ENCODE measurements at regions not wholly inside any gene's neighbourhood (a gene's known extent, or its start where the extent isn't known, plus 50 kb on each side); places are given as distances from the start of the nearest gene placed in this dataset.

DNA sequence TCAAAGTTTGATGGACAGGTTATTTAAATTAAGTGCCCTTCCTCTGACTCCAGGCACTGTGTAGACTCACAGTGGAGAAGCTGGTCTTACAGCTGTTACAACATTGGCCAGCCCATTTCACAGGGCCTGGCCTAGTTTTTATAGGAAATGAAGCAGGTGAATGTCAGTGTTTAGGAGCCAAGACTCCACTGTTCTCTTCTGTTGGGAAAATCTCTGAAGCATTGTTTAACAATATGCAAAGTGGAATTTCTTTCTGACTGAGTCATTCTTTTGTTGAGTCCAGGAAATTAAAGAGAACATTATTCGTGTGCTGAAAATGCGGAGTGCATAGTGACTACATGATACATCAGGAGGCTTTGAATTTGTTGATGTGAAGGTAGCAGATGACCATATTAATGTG is 64.7 kb downstream of the ARRDC4 start:
- no peak for DNase-seq (ENCODE audit: low read depth in 2 of 3, low spot score in 2 of 3)

DNA sequence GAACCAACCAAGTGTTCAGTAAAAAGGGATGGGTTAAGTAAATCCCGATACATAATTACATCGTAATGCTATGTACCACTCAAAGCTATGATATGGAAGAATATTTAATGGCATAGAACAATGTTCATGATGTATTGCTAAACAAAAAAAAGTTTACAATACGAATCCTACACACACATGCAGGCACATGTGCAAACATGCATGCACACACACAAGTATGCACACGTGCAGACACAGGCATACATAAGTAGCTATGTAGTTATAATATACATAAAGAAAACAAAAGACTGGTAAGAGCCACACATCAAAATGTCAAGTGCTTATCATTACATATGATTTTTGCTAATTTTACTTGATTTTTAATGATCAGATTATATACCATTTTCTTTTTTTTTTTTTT is 74.2 kb downstream of the ARRDC4 start:
- DNase-seq (ENCODE audit: low read depth in 2 of 3, low spot score in 2 of 3): no peak

- DNase-seq (ENCODE audit: low read depth in 2 of 3, low spot score in 2 of 3): no peak
Measured at GRCh38 chr15:98035134-98035533, 74.6 kb downstream of the ARRDC4 start.

DNA sequence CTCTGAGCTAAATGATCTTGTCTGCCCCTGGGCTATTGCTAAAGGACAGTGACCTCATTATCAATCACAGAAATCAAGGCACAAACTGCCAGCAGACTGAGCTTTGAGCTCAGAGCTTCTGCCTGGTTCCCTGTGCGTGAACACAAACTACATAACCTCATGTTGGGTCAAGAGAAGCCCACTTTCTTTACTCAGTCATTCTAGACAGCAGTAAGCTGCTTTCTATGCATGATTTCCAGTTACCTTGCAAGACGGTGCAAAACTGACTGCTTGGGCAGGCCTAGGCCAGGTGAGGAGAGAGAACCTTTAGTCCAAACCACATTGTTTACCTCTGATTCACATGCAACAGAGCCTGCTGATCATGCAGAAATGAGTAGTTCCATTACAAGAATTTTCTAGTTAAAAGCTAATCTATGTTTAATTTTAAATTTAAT is 75.1 kb downstream of the ARRDC4 start:
- DNase-seq (ENCODE audit: low read depth in 2 of 3, low spot score in 2 of 3): no peak

- DNase-seq (ENCODE audit: low read depth in 2 of 3, low spot score in 2 of 3): no peak
Measured at GRCh38 chr15:98039596-98039995, 79.1 kb downstream of the ARRDC4 start.

- no peak for DNase-seq (ENCODE audit: low read depth in 2 of 3, low spot score in 2 of 3)
Measured at GRCh38 chr15:98040146-98040545, 79.6 kb downstream of the ARRDC4 start.

GRCh38 chr15:98043160-98044014 is 82.9 kb downstream of the ARRDC4 start:
- no peak for DNase-seq (ENCODE audit: low read depth in 2 of 3, low spot score in 2 of 3)

DNA sequence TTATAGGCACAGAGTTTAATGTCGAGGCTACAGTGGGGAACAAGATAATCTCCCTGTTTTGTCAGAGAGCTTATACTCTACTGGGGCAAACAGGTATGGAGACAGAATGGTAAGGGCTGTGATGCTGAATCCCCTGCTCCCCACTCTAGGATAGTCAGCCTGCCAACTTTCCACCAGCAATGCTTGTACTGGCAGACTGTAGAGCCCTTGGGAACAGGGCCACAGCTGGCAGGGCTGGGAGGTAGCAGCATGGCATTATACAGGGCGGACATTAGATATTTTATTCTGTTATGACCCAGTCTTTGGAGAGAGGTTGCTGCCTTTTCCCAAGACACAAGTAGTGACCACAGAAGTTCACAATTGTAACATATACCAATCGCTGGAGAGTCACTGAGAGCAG is 91.2 kb downstream of the ARRDC4 start:
- no peak for DNase-seq (ENCODE audit: low read depth in 2 of 3, low spot score in 2 of 3)

- no peak for DNase-seq (ENCODE audit: low read depth in 2 of 3, low spot score in 2 of 3)
Measured at GRCh38 chr15:98057453-98057852, 97.0 kb downstream of the ARRDC4 start.

DNA sequence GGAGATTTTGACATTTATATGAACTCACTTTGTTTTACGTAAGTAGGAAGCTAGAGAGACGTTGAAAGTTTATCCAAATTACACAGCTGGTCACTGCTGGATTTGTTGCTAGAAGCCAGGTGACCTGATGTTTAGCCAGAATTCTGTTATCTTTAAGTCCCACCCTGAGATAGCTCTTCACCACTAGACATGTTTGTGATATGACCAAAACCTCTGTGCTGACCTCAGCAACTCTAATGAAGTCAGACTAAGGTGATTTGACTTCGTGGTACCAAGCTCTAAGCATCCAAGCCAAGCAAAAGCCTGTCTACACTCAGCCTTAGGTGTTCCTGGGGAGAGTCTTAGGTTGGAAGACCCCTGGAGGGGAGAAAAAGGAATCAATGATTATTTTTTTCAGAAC is 102.4 kb downstream of the ARRDC4 start:
- DNase-seq (ENCODE audit: low read depth in 2 of 3, low spot score in 2 of 3): no peak

GRCh38 chr15:98063315-98063714 is 102.8 kb downstream of the ARRDC4 start:
- DNase-seq (ENCODE audit: low read depth in 2 of 3, low spot score in 2 of 3): no peak

DNA sequence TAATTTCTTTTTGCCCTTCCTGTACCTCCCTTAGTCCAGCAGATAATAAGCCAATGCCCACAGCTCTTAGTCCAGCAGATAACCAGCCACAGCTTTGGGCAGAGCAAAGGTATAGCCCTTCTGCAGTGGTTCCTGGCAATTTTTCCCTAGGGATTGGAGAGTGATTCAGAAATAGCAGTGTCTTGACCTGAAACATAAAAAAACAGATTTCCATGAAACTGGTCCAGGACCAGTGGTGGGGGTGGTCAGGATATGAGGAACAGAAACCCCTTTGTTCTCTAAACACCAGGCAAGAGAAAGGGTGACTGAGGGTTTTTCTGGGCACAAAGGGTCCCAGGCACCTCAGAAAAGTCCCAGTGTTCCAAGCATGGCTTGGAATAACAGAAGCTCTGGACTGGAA is 103.4 kb downstream of the ARRDC4 start:
- DNase-seq (ENCODE audit: low read depth in 2 of 3, low spot score in 2 of 3): no peak

DNA sequence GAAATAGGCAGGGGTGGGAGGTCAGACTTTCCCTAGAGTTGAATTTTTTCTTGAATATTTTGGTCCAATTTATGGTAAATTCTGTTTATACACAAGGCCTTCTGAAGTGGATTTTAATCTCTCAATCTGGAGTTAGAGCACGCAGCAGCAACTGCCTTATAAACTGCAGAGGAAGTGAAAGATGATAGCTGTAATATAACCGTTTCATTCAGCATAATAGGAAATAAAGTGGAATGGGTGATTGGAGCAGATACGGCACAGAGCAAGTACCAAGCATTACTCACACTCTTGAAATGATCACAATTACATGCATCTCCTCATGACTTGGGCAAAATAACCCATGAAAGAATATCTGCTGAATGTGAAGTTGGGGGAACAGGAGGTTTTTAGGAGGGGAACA is 106.8 kb downstream of the ARRDC4 start:
- DNase-seq (ENCODE audit: low read depth in 2 of 3, low spot score in 2 of 3): no peak

GRCh38 chr15:98069256-98069655 is 108.8 kb downstream of the ARRDC4 start:
- no peak for DNase-seq (ENCODE audit: low read depth in 2 of 3, low spot score in 2 of 3)

GRCh38 chr15:98070137-98070536 is 109.6 kb downstream of the ARRDC4 start:
- no peak for DNase-seq (ENCODE audit: low read depth in 2 of 3, low spot score in 2 of 3)

DNA sequence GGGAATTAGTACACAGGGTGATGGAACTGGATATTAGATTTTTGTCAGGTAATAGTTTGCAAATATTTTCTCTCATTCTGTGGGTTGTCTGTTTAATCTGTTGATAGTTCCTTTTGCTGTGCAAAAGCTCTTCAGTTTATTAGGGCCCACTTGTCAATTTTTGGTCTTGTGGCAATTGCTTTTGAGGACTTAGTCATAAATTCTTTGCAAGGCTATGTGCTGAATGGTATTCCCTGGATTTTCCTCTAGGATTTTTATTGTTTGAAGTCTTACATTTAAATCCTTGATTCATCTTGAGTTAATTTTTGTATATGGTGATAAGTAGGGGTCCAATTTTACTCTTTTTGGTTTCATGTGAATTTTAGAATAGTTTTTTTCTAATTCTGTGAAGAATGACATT is 111.3 kb downstream of the ARRDC4 start:
- no peak for DNase-seq (ENCODE audit: low read depth in 2 of 3, low spot score in 2 of 3)

DNA sequence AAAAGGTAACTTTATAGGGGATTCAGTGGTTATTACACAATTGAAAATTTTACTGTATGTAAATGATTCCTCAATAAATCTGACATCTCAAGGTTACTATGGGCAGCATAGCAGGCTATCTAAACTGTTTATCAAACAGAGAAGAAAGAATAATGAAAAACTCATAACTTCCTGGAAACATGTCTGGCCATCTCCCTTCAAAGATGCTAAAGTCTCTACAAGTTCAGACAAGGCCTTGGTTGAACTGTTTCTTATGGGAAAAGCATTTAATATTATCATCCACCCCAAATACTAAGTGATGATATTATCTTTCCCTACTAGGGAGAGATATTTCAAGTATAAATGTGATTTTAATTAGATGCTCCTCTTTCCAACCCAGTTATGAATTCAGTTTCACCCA is 114.9 kb downstream of the ARRDC4 start:
- DNase-seq (ENCODE audit: low read depth in 2 of 3, low spot score in 2 of 3): no peak

DNA sequence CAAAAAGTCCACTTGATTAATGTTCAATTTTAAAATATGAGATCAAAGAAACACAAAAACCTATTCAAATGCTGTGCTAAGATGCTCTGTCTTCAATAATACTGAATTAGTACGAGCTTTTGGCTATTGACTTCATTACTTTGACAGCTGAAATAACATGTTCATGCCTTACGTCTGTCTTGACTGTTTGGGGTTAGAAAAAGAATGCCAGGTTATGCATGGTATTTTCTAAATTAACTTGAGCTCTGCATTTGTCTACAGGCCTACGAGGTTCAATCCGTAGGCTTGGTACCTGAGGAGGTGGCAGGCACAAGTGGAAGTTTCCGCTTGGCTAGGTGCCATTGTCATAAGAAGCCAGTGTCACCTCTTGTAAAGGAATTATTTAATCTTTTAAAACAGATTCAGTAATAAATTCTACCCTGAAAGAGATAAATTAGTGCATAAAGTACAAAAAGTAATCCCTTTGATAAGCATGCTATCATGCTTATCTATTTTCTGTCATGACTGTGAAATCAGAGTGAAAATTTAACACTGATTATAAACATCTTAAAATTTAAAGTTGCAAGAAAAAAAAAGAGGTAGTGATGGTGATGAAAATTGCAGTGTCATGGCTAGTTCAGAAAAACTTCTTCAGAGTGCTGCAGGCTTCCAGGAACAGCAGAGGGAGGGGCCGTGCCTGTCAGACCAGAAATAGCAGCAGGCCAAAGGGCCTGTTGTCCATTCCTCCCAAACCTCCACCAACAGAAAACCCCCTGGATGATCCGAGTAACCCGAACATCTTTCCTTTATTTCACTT is 115.7 kb downstream of the ARRDC4 start:
- no peak for DNase-seq (ENCODE audit: low read depth in 2 of 3, low spot score in 2 of 3)

- DNase-seq (ENCODE audit: low read depth in 2 of 3, low spot score in 2 of 3): no peak
Measured at GRCh38 chr15:98077186-98077585, 116.7 kb downstream of the ARRDC4 start.

- no peak for DNase-seq (ENCODE audit: low read depth in 2 of 3, low spot score in 2 of 3)
Measured at GRCh38 chr15:98080791-98081190, 120.3 kb downstream of the ARRDC4 start.

GRCh38 chr15:98083203-98083910 is 122.9 kb downstream of the ARRDC4 start:
- DNase-seq (ENCODE audit: low read depth in 2 of 3, low spot score in 2 of 3): no peak

Data from activated CD8-positive, alpha-beta memory T cell treated with anti-CD3 and anti-CD28 coated beads for 48 hours (primary cell).